ENCODE measurements at regions not wholly inside any gene's neighbourhood (a gene's known extent, or its start where the extent isn't known, plus 50 kb on each side); places are given as distances from the start of the nearest gene placed in this dataset.

DNA sequence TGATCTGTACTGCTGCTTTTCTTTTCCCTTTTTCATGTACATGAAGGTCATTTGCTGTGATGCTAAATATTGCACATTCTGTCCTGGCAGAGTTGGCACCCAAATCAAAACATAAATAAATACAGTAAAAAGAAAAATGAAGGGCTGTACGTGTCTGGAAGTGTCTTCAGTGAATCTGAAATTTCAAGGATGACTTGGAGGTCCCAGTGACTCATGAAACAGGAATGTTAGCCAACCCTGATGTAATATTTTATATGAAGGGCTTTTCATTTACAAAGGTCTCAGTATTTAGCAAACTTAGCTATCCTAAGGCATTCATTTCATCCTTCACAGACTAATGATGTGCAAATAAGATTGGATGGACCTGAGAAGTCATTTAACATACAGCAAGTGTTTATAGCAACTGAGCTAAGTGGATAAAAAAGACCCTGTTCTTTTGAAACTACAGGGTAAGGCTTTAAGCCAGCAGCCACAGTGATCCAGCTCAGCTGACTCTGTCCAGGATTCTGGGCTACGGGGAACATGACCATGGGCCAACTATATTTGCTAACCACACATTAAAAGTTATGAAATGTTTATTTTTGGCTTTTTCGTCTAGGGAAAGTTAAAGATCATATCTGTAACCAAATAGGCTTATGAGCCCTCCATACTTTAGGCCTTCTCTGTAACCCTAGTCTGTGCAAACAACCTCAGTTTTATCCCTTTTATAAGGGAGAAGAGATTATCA is 104.0 kb upstream of the DMRTA1 start:
- TF ChIP-seq, protein P1, sequence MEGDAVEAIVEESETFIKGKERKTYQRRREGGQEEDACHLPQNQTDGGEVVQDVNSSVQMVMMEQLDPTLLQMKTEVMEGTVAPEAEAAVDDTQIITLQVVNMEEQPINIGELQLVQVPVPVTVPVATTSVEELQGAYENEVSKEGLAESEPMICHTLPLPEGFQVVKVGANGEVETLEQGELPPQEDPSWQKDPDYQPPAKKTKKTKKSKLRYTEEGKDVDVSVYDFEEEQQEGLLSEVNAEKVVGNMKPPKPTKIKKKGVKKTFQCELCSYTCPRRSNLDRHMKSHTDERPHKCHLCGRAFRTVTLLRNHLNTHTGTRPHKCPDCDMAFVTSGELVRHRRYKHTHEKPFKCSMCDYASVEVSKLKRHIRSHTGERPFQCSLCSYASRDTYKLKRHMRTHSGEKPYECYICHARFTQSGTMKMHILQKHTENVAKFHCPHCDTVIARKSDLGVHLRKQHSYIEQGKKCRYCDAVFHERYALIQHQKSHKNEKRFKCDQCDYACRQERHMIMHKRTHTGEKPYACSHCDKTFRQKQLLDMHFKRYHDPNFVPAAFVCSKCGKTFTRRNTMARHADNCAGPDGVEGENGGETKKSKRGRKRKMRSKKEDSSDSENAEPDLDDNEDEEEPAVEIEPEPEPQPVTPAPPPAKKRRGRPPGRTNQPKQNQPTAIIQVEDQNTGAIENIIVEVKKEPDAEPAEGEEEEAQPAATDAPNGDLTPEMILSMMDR (IDR thresholded peaks at IDR 0.05), result no peak
- TF ChIP-seq EP300 (IDR thresholded peaks at IDR 0.05), result no peak
- no peak for TF ChIP-seq POLR2AphosphoS5 (IDR thresholded peaks at IDR 0.05)

All from upper lobe of left lung (tissue), 4 donors.